ENCODE measurements at regions not wholly inside any gene's neighbourhood (a gene's known extent, or its start where the extent isn't known, plus 50 kb on each side); places are given as distances from the start of the nearest gene placed in this dataset.

- intact Hi-C loops (cut with DNase I), result no loop called here
- H3K36me3 ChIP-seq, result no peaks in the 10 kb centered on the region
- H3K4me3 ChIP-seq, result no peak overlapping the region
- ATAC-seq, result no peak
- no peak for DNase-seq
- no peak overlapping the region for H3K27ac ChIP-seq
- H3K27me3 ChIP-seq, result peaks cover 0 to 72% (median 37%) of the 10 kb centered on the region in 7 donors
- no peaks in the 10 kb centered on the region for H3K4me1 ChIP-seq
- WGBS, 2 donors, result 85% methylated on average over 6 of the region's 6 CpGs
- no peak for TF ChIP-seq CTCF (IDR thresholded peaks at IDR 0.05)
- H3K9me3 ChIP-seq, result peaks cover 0 to 26% (median 0%) of the 10 kb centered on the region in 11 donors
Measured at GRCh38 chr1:5435414-5435813, 556.8 kb downstream of the NPHP4 start.

GRCh38 chr1:5432436-5432835, 559.8 kb downstream of the NPHP4 start:
- Histone ChIP-seq H3K4me3 (no peak overlapping the region), H3K27me3 (peaks cover 0 to 72% (median 61%) of the 10 kb centered on the region in 7 donors), H3K36me3 (no peaks in the 10 kb centered on the region), H3K4me1 (no peaks in the 10 kb centered on the region), H3K27ac (no peak overlapping the region), H3K9me3 (no peaks in the 10 kb centered on the region)
- TF ChIP-seq CTCF (IDR thresholded peaks at IDR 0.05), result no peak
- DNase-seq, result no peak
- ATAC-seq, result no peak
- WGBS, 2 donors, result 66 to 74% methylated on average over 5 of the region's 5 CpGs
- intact Hi-C loops (cut with DNase I), result no loop called here

GRCh38 chr1:5430911-5431697, 561.1 kb downstream of the NPHP4 start:
- intact Hi-C loops (cut with DNase I), result no loop called here
- 60 to 66% methylated on average over 15 of the region's 15 CpGs for WGBS, 2 donors
- DNase-seq (no peak), ATAC-seq (no peak)
- Histone ChIP-seq H3K27me3 (peaks cover 0 to 84% (median 74%) of the 10 kb centered on the region in 7 donors), H3K4me3 (no peak overlapping the region), H3K4me1 (no peaks in the 10 kb centered on the region), H3K36me3 (no peaks in the 10 kb centered on the region), H3K27ac (no peak overlapping the region), H3K9me3 (no peaks in the 10 kb centered on the region)
- TF ChIP-seq CTCF (IDR thresholded peaks at IDR 0.05), result no peak

GRCh38 chr1:5430136-5430535, 562.1 kb downstream of the NPHP4 start:
- no peak overlapping the region for H3K27ac ChIP-seq
- WGBS, 2 donors, result 68 to 77% methylated on average over 4 of the region's 4 CpGs
- H3K4me3 ChIP-seq, result no peak overlapping the region
- H3K4me1 ChIP-seq, result no peaks in the 10 kb centered on the region
- ATAC-seq, result no peak
- no peak for DNase-seq
- H3K9me3 ChIP-seq, result no peaks in the 10 kb centered on the region
- H3K27me3 ChIP-seq, result peaks cover 0 to 91% (median 78%) of the 10 kb centered on the region in 7 donors
- no peaks in the 10 kb centered on the region for H3K36me3 ChIP-seq
- TF ChIP-seq CTCF (IDR thresholded peaks at IDR 0.05), result no peak
- intact Hi-C loops (cut with DNase I), result no loop called here

Measured in heart right ventricle (tissue), 16 donors.